Gastrocnemius medialis (tissue), 4 donors: ENCODE measurements at regions not wholly inside any gene's neighbourhood (a gene's known extent, or its start where the extent isn't known, plus 50 kb on each side); places are given as distances from the start of the nearest gene placed in this dataset.

Experiments used
- POLR2A ChIP-seq, 2 donors: fragments of 450-650 bp; IDR thresholded peaks; one replicate each; pipeline ENCODE4 v1.6.1; 2017; ENCODE audit warnings: antibody characterized with exemption in 2 of 2, mild to moderate bottlenecking in 2 of 2, moderate library complexity in 2 of 2
- TF ChIP-seq, protein P1 (sequence below), 5 experiments: fragments of 450-650 bp in 3 of 5; fragments of 200-600 bp in 2 of 5; sonication (generic) in 2 of 5; IDR thresholded peaks in 4 of 5; conservative IDR thresholded peaks in 1 of 5; 1 replicate in 4 of 5; 2 replicates in 1 of 5; pipeline ENCODE4 v1.5.1; 2016 to 2019; ENCODE audit warnings: antibody characterized with exemption in 5 of 5, mild to moderate bottlenecking in 3 of 5, moderate library complexity in 3 of 5

DNA sequence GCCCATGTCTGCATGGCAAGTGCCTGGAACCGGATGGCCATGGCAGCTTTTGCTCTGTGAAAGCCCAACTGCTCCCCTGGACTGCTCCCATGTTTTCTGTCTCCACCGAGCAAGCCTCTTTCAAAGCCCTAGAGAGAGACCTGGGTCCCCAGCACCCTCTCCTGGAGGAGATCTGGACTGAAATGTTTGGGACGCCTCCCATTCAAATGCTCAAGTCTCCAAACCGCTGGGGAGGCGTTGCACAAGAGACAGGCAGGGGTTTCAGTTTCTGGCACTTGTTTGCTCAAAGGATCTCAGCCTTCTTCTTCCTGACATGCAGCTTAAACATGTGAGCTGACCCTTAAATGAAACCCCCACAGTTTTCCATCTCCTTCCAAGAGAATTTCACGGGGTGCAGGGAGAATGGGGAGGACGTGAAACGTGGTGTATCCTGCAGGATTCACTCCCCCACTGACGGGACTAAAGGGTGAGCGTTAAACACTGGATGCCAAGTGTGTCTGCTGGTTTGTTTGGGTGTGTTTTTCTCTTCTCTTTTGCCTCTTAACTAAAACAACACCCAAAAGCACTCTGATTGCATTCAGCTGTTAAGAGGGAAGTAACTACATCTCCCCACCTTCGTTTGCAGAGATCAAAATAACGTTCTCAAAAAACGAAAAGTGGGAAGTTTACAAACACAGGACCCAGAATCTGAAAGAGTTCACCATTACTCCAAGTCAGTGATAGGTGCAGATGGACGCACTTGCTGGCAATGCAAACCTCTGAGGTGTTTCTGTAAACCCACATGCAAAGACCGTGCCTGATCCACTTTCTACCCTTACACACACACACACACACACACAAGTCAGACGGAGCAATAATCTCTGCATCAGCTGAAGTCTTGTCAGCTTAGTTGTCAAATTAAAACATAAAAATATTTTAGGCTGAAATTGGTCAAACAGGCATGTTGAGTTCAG lies 256.9 kb downstream of the C16orf95 start:
- TF ChIP-seq, protein P1, sequence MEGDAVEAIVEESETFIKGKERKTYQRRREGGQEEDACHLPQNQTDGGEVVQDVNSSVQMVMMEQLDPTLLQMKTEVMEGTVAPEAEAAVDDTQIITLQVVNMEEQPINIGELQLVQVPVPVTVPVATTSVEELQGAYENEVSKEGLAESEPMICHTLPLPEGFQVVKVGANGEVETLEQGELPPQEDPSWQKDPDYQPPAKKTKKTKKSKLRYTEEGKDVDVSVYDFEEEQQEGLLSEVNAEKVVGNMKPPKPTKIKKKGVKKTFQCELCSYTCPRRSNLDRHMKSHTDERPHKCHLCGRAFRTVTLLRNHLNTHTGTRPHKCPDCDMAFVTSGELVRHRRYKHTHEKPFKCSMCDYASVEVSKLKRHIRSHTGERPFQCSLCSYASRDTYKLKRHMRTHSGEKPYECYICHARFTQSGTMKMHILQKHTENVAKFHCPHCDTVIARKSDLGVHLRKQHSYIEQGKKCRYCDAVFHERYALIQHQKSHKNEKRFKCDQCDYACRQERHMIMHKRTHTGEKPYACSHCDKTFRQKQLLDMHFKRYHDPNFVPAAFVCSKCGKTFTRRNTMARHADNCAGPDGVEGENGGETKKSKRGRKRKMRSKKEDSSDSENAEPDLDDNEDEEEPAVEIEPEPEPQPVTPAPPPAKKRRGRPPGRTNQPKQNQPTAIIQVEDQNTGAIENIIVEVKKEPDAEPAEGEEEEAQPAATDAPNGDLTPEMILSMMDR (IDR thresholded peaks at IDR 0.05 in 4 of 5, conservative IDR thresholded peaks at IDR 0.05 in 1 of 5) = no peak
- TF ChIP-seq POLR2A (IDR thresholded peaks at IDR 0.05) = no peak
